ENCODE measurements at regions not wholly inside any gene's neighbourhood (a gene's known extent, or its start where the extent isn't known, plus 50 kb on each side); places are given as distances from the start of the nearest gene placed in this dataset.
"Not testable (repeated sequence)": the region's sequence is repeated elsewhere in the genome, so short reads cannot be mapped to it uniquely, and the experiment has no call there.

- DNase-seq (ENCODE audit: low read depth): no peak
These were observed 123.6 kb downstream of the ZNF248 start for GRCh38 chr10:37733822-37734221.

- peak; percentile 1 for DNase-seq (ENCODE audit: low read depth)
These were observed 124.7 kb downstream of the ZNF248 start for GRCh38 chr10:37732685-37733084.

- DNase-seq (ENCODE audit: low read depth): no peak
These were observed 128.6 kb downstream of the ZNF248 start for GRCh38 chr10:37728830-37729229.

- DNase-seq (ENCODE audit: low read depth): no peak
These were observed 129.7 kb downstream of the ZNF248 start for GRCh38 chr10:37727491-37728352.

GRCh38 chr10:37721100-37721499 is 136.3 kb downstream of the ZNF248 start:
- no peak for DNase-seq (ENCODE audit: low read depth)

- not testable (repeated sequence) for DNase-seq (ENCODE audit: low read depth)
These were observed 139.3 kb downstream of the ZNF248 start for GRCh38 chr10:37718060-37718459.

- DNase-seq (ENCODE audit: low read depth): no peak
These were observed 143.8 kb downstream of the ZNF248 start for GRCh38 chr10:37713642-37714041.

GRCh38 chr10:37713132-37713501 is 144.3 kb downstream of the ZNF248 start:
- DNase-seq (ENCODE audit: low read depth): no peak

GRCh38 chr10:37712489-37713131 is 144.8 kb downstream of the ZNF248 start:
- no peak for DNase-seq (ENCODE audit: low read depth)

GRCh38 chr10:37711617-37712488 is 145.6 kb downstream of the ZNF248 start:
- no peak for DNase-seq (ENCODE audit: low read depth)

- peak; percentile 4 for DNase-seq (ENCODE audit: low read depth)
These were observed 146.4 kb downstream of the ZNF248 start for GRCh38 chr10:37710831-37711616.

GRCh38 chr10:37707829-37708578 is 149.4 kb downstream of the ZNF248 start:
- DNase-seq (ENCODE audit: low read depth): no peak

- DNase-seq (ENCODE audit: low read depth): no peak
These were observed 152.8 kb downstream of the ZNF248 start for GRCh38 chr10:37704566-37704965.

GRCh38 chr10:37703833-37704382 is 153.5 kb downstream of the ZNF248 start:
- no peak for DNase-seq (ENCODE audit: low read depth)

GRCh38 chr10:37703114-37703513 is 154.3 kb downstream of the ZNF248 start:
- DNase-seq (ENCODE audit: low read depth): no peak

- no peak for DNase-seq (ENCODE audit: low read depth)
These were observed 155.5 kb downstream of the ZNF248 start for GRCh38 chr10:37701781-37702493.

- DNase-seq (ENCODE audit: low read depth): no peak
These were observed 156.3 kb downstream of the ZNF248 start for GRCh38 chr10:37700886-37701780.

- no peak for DNase-seq (ENCODE audit: low read depth)
These were observed 169.8 kb downstream of the ZNF248 start for GRCh38 chr10:37687581-37687980.

Measured in ELR (cell line).